Esophagus muscularis mucosa (tissue), 4 donors: ENCODE measurements at regions not wholly inside any gene's neighbourhood (a gene's known extent, or its start where the extent isn't known, plus 50 kb on each side); places are given as distances from the start of the nearest gene placed in this dataset.

ENCODE experiments used
- EP300 ChIP-seq: sonication (generic); formaldehyde crosslinking; IDR thresholded peaks from one replicate; pipeline ENCODE4 v1.6.1; 2017; ENCODE audit warnings: antibody characterized with exemption
- POLR2A ChIP-seq: fragments of 450-650 bp; IDR thresholded peaks from one replicate; pipeline ENCODE4 v1.6.1; 2017; ENCODE audit warnings: antibody characterized with exemption, moderate library complexity, mild to moderate bottlenecking, low read depth
- TF ChIP-seq, protein P1 (sequence below), 3 experiments: fragments of 200-600 bp in 2 of 3; fragments of 450-650 bp in 1 of 3; sonication (generic) in 2 of 3; IDR thresholded peaks; one replicate each; pipeline ENCODE4 v1.5.1; 2017 to 2019; ENCODE audit warnings: antibody characterized with exemption in 3 of 3, mild to moderate bottlenecking in 2 of 3, moderate library complexity in 1 of 3

GRCh38 chr2:187939180-187939579 is 352.5 kb upstream of the GULP1 start:
- TF ChIP-seq, protein P1, sequence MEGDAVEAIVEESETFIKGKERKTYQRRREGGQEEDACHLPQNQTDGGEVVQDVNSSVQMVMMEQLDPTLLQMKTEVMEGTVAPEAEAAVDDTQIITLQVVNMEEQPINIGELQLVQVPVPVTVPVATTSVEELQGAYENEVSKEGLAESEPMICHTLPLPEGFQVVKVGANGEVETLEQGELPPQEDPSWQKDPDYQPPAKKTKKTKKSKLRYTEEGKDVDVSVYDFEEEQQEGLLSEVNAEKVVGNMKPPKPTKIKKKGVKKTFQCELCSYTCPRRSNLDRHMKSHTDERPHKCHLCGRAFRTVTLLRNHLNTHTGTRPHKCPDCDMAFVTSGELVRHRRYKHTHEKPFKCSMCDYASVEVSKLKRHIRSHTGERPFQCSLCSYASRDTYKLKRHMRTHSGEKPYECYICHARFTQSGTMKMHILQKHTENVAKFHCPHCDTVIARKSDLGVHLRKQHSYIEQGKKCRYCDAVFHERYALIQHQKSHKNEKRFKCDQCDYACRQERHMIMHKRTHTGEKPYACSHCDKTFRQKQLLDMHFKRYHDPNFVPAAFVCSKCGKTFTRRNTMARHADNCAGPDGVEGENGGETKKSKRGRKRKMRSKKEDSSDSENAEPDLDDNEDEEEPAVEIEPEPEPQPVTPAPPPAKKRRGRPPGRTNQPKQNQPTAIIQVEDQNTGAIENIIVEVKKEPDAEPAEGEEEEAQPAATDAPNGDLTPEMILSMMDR (IDR thresholded peaks at IDR 0.05) = no peak
- no peak for TF ChIP-seq POLR2A
- no peak for TF ChIP-seq EP300
